Mucosa of stomach (tissue), 1 donor: ENCODE measurements at regions not wholly inside any gene's neighbourhood (a gene's known extent, or its start where the extent isn't known, plus 50 kb on each side); places are given as distances from the start of the nearest gene placed in this dataset.

Source experiments
- H3K27me3 ChIP-seq: one replicate; pipeline ENCODE4 v1.7.0; 2013; ENCODE audit warnings: mild to moderate bottlenecking, low read length; ENCODE audit not compliant: control insufficient read depth, insufficient read depth
- H3K36me3 ChIP-seq: one replicate; pipeline ENCODE4 v1.7.0; 2013; ENCODE audit warnings: low read length; ENCODE audit not compliant: control insufficient read depth, insufficient read depth
- H3K4me1 ChIP-seq: one replicate; pipeline ENCODE4 v1.7.0; 2013; ENCODE audit warnings: mild to moderate bottlenecking, low read length; ENCODE audit not compliant: control insufficient read depth, insufficient read depth
- H3K4me3 ChIP-seq: one replicate; pipeline ENCODE4 v1.7.0; 2013; ENCODE audit warnings: low read length
- H3K9ac ChIP-seq: one replicate; pipeline ENCODE4 v1.7.0; 2013; ENCODE audit warnings: mild to moderate bottlenecking, low read length, moderate library complexity
- H3K9me3 ChIP-seq: one replicate; pipeline ENCODE4 v1.7.0; 2013; ENCODE audit warnings: mild to moderate bottlenecking, low read length, moderate library complexity; ENCODE audit not compliant: control insufficient read depth
- donor health status: Pancreatic carcinoma.

DNA sequence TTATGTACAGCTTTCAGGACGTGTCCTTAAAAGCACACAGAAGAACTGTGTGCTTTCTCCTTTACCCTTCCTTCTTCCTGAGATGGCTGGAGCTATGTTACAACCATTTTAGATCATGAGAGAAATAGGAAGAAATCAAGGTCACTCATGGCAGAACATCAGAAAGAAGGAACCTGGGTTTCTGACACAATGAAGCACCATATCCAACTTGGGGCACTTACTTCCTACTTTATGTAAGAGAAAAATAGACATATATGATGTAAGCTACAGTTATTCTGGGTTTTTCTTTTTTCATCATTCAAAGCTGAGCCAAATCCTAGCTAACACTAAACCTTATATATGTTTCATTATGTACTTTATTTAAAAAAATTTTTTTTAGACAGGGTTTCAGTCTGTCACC is 79.5 kb downstream of the FAM161A start:
- H3K36me3 ChIP-seq = no peaks in the 10 kb centered on the region
- H3K4me1 ChIP-seq = peaks cover 5% of the 10 kb centered on the region
- H3K9me3 ChIP-seq = no peaks in the 10 kb centered on the region
- H3K27me3 ChIP-seq = no peaks in the 10 kb centered on the region
- H3K9ac ChIP-seq = no peak overlapping the region
- H3K4me3 ChIP-seq = no peak overlapping the region

DNA sequence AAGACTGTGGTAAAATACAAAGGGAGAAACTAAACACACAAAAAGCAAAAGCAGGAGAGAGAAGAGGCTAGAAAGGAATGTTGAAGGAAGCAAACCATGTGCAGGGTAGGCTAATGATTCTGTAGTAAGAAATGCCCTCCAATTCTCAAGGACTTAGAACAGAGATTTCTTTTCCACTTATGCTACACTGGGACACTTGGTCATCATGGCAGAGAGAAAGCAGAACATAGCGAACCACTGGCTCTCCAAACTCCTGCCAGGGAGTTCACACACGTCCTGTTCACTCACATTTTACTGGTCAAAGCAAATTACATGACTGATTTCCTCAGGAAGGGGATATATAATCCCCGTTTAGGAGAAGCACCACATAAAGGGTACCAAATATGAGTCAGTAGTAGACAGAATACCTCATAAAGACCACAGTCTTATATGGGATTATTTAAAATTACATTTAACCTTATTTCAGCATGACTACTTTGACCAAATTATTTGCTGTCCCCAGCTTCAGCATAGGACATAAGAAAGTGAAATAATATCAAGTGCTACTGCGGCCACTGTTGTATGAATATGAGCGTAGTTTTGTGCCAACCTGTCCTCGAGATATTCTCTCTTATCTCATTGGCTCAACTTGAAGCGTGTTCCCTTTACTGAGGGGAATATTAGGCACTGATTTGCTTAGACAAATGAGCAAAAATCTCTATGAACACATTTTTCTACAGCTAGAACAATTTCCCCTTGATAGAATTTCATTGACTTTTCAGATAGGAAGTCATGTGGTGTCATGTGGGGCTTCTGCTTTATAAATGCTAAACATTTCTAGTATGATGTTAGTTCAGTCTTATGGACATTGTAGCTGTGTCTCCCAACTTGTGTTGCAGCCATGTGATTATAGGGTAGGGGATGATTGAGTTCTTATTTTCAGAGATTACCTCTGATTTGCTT is 81.7 kb downstream of the FAM161A start:
- Histone ChIP-seq H3K4me3 (no peak overlapping the region), H3K4me1 (peaks cover 5% of the 10 kb centered on the region), H3K27me3 (no peaks in the 10 kb centered on the region), H3K9me3 (no peaks in the 10 kb centered on the region), H3K36me3 (no peaks in the 10 kb centered on the region), H3K9ac (no peak overlapping the region)

DNA sequence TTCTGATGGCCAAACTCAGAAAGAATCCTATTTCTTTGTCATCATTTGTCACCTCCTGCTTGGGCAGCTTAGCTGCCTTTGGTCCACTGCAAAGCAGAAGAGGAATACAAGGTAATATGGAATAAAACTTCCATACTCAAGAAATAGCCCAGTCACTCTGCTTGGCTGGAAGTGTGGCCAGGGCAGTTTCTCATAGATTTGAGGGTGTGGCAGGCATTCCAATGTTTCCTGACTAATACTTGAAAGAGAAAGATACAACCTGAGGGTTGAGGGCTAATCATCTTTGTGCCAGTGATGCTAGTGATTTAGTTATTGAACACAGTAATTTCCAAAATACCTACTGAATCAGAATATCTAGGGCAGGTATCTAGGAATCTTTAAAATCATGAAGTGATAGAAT is 83.1 kb downstream of the FAM161A start:
- Histone ChIP-seq H3K27me3 (no peaks in the 10 kb centered on the region), H3K36me3 (no peaks in the 10 kb centered on the region), H3K9ac (no peak overlapping the region), H3K4me3 (no peak overlapping the region), H3K9me3 (no peaks in the 10 kb centered on the region), H3K4me1 (peaks cover 5% of the 10 kb centered on the region)

DNA sequence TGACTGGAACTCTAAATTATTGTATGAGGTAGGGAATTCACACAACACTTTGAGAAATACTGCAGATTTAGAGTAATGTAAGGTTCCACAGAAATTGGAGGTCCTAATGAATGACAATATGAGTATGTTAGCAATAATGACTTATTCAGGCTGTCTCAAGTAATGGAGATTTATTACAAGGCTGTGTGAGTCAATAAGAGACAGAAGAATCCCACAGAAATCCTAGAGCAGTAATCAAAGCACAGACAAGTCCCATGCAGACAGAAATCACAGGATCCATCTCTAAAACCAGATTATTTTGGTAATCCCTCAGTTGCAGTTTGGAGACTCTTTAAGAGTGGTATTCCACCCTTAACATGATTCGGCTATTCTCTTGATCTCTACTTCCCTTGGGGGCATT is 83.6 kb downstream of the FAM161A start:
- H3K4me3 ChIP-seq = no peak overlapping the region
- peaks cover 5% of the 10 kb centered on the region for H3K4me1 ChIP-seq
- no peaks in the 10 kb centered on the region for H3K36me3 ChIP-seq
- no peak overlapping the region for H3K9ac ChIP-seq
- no peaks in the 10 kb centered on the region for H3K9me3 ChIP-seq
- no peaks in the 10 kb centered on the region for H3K27me3 ChIP-seq

DNA sequence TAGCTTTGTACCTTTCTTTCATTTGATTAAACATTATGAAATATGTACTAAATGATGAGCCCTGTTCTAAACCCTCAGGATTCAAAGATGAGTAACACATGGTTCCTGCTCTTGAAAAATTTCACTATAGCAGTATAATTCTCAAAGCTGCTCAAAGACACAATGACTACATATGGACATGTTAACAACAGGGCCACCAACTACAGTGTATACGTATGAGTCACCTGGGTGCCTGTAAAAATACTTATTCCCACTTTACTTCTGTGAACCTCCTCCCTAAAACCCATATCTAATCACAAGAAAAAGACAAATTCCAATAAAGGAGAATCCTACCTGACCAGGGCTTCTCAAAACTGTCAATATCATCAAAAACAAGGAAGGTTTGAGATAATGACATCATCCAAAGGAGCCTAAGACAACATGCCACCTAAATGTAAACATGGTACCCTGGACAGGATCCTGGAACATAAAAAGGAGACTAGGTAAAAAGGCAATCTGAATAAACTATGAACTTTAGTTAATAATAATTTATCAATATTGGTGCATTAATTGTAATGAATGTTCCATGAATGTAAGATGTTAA is 84.7 kb downstream of the FAM161A start:
- no peak overlapping the region for H3K9ac ChIP-seq

DNA sequence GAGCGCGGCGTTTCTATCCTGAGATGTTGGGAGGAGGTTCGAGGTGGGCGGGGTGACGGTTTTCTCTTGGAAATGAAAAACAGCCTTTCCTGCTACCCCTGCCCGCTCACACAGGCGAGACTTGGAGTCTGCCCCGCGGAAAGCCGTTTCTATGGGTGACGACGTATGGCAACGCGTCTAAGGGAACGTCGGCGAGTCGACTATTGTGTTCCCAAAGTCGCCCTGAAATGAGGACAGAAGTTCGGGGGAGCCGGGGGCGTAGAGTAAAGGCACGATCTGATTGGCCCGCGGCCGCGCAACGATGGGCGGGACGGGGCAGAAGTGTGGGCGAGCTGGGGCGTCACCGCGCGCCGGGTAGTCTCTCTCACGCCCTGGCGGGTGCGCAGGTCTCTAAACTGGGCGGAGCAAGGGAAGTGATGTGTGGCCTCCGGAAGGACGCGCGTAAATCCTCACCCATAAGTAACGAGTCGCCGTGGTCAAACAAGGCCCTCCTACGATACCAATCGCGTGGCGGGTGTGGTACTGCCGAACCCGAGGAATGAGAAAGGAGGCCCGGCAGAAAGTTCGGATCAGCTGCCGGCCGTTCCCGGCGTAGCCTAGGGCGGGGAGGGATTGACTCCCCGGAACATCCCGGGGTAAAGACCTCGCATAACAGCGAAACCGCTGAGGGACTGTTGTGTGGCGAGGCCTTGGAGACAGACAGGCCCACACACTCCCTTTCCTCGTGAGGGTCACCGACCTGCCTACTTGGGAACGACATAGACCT is 89.6 kb downstream of the FAM161A start:
- Histone ChIP-seq H3K27me3 (no peaks in the 10 kb centered on the region), H3K9ac (peak overlapping the region; percentile 99), H3K4me1 (peaks cover 5% of the 10 kb centered on the region), H3K9me3 (no peaks in the 10 kb centered on the region), H3K4me3 (peak overlapping the region; percentile 97), H3K36me3 (no peaks in the 10 kb centered on the region)

More for the DNA sequence above, 84.7 kb downstream of the FAM161A start:
- no peak overlapping the region for H3K4me3 ChIP-seq
- H3K27me3 ChIP-seq = no peaks in the 10 kb centered on the region
- no peaks in the 10 kb centered on the region for H3K36me3 ChIP-seq
- no peaks in the 10 kb centered on the region for H3K9me3 ChIP-seq
- peaks cover 10% of the 10 kb centered on the region for H3K4me1 ChIP-seq

DNA sequence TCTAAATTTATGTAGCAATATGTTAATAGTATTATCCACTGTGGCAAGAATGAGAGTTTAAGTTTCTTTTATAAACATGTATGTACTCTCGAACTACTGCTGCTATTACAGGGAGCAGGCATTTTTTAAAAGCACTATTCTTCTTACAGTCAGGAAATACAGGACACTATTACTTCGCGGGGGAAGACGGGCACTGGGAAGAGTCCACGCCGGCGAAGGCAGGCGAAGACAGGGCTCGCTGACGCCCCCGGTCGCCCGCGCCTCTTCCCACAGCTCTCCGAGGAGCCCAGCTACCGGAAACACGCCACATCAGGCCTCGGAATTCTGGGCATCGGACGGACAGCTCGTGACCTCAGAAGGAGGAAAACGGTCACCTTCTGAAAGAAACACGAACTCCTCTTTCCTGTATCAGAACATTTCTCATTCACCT is 90.2 kb downstream of the FAM161A start:
- Histone ChIP-seq H3K9ac (peak overlapping the region; percentile 99), H3K4me3 (peak overlapping the region; percentile 97), H3K9me3 (no peaks in the 10 kb centered on the region)

DNA sequence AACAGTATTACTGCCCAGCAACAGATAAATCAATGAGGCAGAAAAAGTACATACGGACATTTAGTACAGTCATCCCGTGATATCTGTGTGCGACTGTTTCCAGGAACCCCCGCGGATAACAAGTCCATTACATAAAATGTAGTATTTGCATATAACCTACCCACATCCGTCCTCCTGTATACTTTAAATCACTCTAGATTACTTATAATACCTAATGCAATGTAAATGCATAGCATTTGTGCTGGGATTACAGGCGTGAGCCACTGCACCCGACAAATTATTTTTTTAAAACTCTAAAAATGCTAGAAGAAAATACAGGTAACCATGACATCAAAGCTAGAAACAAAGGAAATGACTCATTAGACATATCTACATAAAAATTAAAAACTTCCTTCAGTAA is 91.6 kb downstream of the FAM161A start:
- Histone ChIP-seq H3K27me3 (no peaks in the 10 kb centered on the region), H3K9me3 (no peaks in the 10 kb centered on the region), H3K4me1 (peaks cover 5% of the 10 kb centered on the region), H3K36me3 (no peaks in the 10 kb centered on the region), H3K9ac (no peak overlapping the region), H3K4me3 (no peak overlapping the region)

More for the DNA sequence above, 90.2 kb downstream of the FAM161A start:
- H3K27me3 ChIP-seq = no peaks in the 10 kb centered on the region
- no peaks in the 10 kb centered on the region for H3K36me3 ChIP-seq
- H3K4me1 ChIP-seq = peaks cover 5% of the 10 kb centered on the region

DNA sequence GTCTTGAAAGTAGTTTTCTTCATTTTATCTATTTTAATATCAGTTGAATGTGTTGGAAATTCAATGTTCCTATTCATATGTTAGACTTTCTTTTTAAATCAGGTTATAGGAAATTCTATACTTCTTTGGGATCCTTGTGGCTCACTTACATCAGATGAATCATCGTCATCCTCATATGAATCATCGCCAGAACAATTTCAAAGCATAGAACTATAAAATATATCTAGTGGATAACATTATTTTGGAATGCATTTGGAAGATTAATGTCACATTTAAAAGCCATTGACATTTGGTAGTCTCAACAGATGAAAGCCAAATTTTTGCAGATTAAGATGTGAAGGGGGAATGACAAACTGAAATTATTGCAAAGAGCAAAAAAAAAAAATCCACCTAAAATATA is 94.1 kb downstream of the FAM161A start:
- H3K9me3 ChIP-seq = no peaks in the 10 kb centered on the region
- no peak overlapping the region for H3K9ac ChIP-seq
- H3K4me3 ChIP-seq = no peak overlapping the region
- H3K27me3 ChIP-seq = no peaks in the 10 kb centered on the region
- H3K36me3 ChIP-seq = no peaks in the 10 kb centered on the region
- H3K4me1 ChIP-seq = peaks cover 3% of the 10 kb centered on the region

DNA sequence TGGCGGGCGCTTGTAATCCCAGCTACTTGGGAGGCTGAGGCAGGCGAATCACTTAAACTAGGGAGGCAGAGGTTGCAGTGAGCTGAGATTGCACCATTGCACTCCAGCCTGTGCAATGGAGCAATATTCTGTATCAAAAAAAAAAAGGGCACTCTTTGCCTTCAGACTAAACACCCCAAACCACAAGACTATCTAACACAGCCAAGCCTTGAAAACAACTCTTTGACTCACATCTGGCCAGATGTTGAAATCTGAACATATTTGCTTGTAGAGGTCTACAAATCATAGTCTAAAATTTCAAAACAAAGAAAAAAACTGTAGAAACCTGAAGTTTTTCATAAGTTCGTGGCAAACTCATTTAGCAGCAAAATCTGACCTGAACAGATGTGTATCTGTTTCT is 94.9 kb downstream of the FAM161A start:
- Histone ChIP-seq H3K36me3 (peaks cover 4% of the 10 kb centered on the region), H3K9me3 (no peaks in the 10 kb centered on the region), H3K9ac (no peak overlapping the region), H3K4me1 (no peaks in the 10 kb centered on the region), H3K4me3 (no peak overlapping the region), H3K27me3 (no peaks in the 10 kb centered on the region)

DNA sequence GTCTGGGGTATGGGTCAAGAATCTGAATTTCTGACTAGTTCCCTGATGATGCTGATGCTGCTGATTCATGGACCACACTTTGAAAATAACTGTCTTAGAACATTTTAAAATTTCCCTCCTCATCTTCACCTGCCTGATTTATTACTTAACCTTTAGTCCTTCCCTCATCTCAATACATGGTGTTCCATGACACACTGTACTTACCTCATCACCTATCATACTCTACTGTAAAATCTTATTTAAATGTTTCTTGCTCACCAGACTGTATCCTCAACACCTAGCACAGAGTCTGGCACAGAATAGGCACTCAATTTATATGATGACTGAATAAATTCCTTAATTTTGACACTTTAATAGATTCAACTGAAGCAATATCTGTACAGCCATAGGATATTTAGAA is 95.7 kb downstream of the FAM161A start:
- Histone ChIP-seq H3K36me3 (peaks cover 4% of the 10 kb centered on the region), H3K27me3 (no peaks in the 10 kb centered on the region), H3K9me3 (no peaks in the 10 kb centered on the region), H3K4me1 (no peaks in the 10 kb centered on the region), H3K9ac (no peak overlapping the region), H3K4me3 (no peak overlapping the region)

DNA sequence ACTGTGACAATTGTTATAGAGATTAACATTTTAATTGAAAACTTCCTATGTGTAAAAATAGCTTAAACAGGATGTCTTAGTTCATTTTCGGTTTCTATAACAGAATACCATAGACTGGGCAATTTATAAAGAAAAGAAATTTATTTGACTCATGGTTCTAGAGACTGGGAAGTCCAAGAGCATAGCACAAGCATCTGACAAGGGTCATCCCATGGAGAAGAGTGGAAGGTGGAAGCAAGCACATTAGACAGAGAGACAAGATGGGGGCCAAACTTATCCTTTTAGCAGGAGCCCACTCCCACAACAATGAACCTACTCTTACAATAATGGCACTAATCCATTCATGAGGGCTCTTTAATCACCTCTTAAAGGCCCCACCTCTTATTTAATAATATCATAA is 100.3 kb downstream of the FAM161A start:
- no peaks in the 10 kb centered on the region for H3K27me3 ChIP-seq
- no peaks in the 10 kb centered on the region for H3K4me1 ChIP-seq
- H3K36me3 ChIP-seq = peaks cover 4% of the 10 kb centered on the region
- no peaks in the 10 kb centered on the region for H3K9me3 ChIP-seq
- H3K4me3 ChIP-seq = no peak overlapping the region
- no peak overlapping the region for H3K9ac ChIP-seq
